ENCODE measurements at regions not wholly inside any gene's neighbourhood (a gene's known extent, or its start where the extent isn't known, plus 50 kb on each side); places are given as distances from the start of the nearest gene placed in this dataset.

- Histone ChIP-seq H3K27ac (ENCODE audit: low read depth, low read length) (no peak overlapping the region), H3K36me3 (ENCODE audit: control insufficient read depth, low read length) (no peaks in the 10 kb centered on the region), H3K4me1 (ENCODE audit: control insufficient read depth, low read length) (no peaks in the 10 kb centered on the region), H3K4me3 (ENCODE audit: low read length) (no peak overlapping the region), H3F3A (ENCODE audit: control insufficient read depth, insufficient read depth) (no peaks in the 10 kb centered on the region), H3K4me2 (ENCODE audit: low read length) (no peak overlapping the region), H4K20me1 (ENCODE audit: control insufficient read depth, insufficient read depth, low read depth, low read length) (no peaks in the 10 kb centered on the region), H3K9me3 (ENCODE audit: control insufficient read depth, insufficient read depth, low read length) (no peaks in the 10 kb centered on the region), H3K9me2 (replicated peaks; ENCODE audit: control insufficient read depth, low read length) (no peaks in the 10 kb centered on the region), H3K27me3 (ENCODE audit: control insufficient read depth, low read length) (peaks cover 4% of the 10 kb centered on the region; the same call in 1 of the 2 replicates), H3K79me2 (ENCODE audit: control insufficient read depth, low read length) (no peaks in the 10 kb centered on the region)
- TF ChIP-seq EZH2phosphoT487 (IDR thresholded peaks at IDR 0.05; ENCODE audit: borderline replicate concordance, low read length) (no peak), CTCF (IDR thresholded peaks at IDR 0.05; ENCODE audit: low read depth, low read length, poor library complexity, severe bottlenecking) (no peak)
Observed at GRCh38 chr6:15827496-15828255, 164.8 kb upstream of the DTNBP1 start.

- Histone ChIP-seq H3K36me3 (ENCODE audit: control insufficient read depth, low read length) (no peaks in the 10 kb centered on the region), H3K4me2 (ENCODE audit: low read length) (no peak overlapping the region), H3K9me3 (ENCODE audit: control insufficient read depth, insufficient read depth, low read length) (no peaks in the 10 kb centered on the region), H3F3A (ENCODE audit: control insufficient read depth, insufficient read depth) (no peaks in the 10 kb centered on the region), H3K27ac (ENCODE audit: low read depth, low read length) (no peak overlapping the region), H4K20me1 (ENCODE audit: control insufficient read depth, insufficient read depth, low read depth, low read length) (no peaks in the 10 kb centered on the region), H3K79me2 (ENCODE audit: control insufficient read depth, low read length) (no peaks in the 10 kb centered on the region), H3K4me3 (ENCODE audit: low read length) (no peak overlapping the region), H3K4me1 (ENCODE audit: control insufficient read depth, low read length) (no peaks in the 10 kb centered on the region), H3K27me3 (ENCODE audit: control insufficient read depth, low read length) (peaks cover 12% of the 10 kb centered on the region), H3K9me2 (replicated peaks; ENCODE audit: control insufficient read depth, low read length) (no peaks in the 10 kb centered on the region)
- TF ChIP-seq EZH2phosphoT487 (IDR thresholded peaks at IDR 0.05; ENCODE audit: borderline replicate concordance, low read length) (no peak), CTCF (IDR thresholded peaks at IDR 0.05; ENCODE audit: low read depth, low read length, poor library complexity, severe bottlenecking) (no peak)
Observed at GRCh38 chr6:15826814-15827318, 164.0 kb upstream of the DTNBP1 start.

- H3F3A ChIP-seq (ENCODE audit: control insufficient read depth, insufficient read depth) = no peaks in the 10 kb centered on the region
- H4K20me1 ChIP-seq (ENCODE audit: control insufficient read depth, insufficient read depth, low read depth, low read length) = no peaks in the 10 kb centered on the region
- H3K9me3 ChIP-seq (ENCODE audit: control insufficient read depth, insufficient read depth, low read length) = no peaks in the 10 kb centered on the region
- H3K4me1 ChIP-seq (ENCODE audit: control insufficient read depth, low read length) = no peaks in the 10 kb centered on the region
- H3K4me2 ChIP-seq (ENCODE audit: low read length) = no peak overlapping the region
- H3K27me3 ChIP-seq (ENCODE audit: control insufficient read depth, low read length) = peaks cover 27% of the 10 kb centered on the region
- H3K4me3 ChIP-seq (ENCODE audit: low read length) = no peak overlapping the region
- H3K36me3 ChIP-seq (ENCODE audit: control insufficient read depth, low read length) = no peaks in the 10 kb centered on the region
- no peak overlapping the region for H3K27ac ChIP-seq (ENCODE audit: low read depth, low read length)
- H3K79me2 ChIP-seq (ENCODE audit: control insufficient read depth, low read length) = no peaks in the 10 kb centered on the region
- H3K9me2 ChIP-seq (replicated peaks; ENCODE audit: control insufficient read depth, low read length) = no peaks in the 10 kb centered on the region
- TF ChIP-seq EZH2phosphoT487 (IDR thresholded peaks at IDR 0.05; ENCODE audit: borderline replicate concordance, low read length) (no peak), CTCF (IDR thresholded peaks at IDR 0.05; ENCODE audit: low read depth, low read length, poor library complexity, severe bottlenecking) (no peak)
Observed at GRCh38 chr6:15825332-15825930, 162.6 kb upstream of the DTNBP1 start.

Data from DOHH2 (cell line).